Mesendoderm (in vitro differentiated cells): ENCODE measurements at regions not wholly inside any gene's neighbourhood (a gene's known extent, or its start where the extent isn't known, plus 50 kb on each side); places are given as distances from the start of the nearest gene placed in this dataset.

Source experiments
- DNase-seq: peaks from one replicate; pipeline ENCODE4 v3.0.0; 2013
- H2AK5ac ChIP-seq: 2 replicates; pipeline ENCODE4 v1.6.1; 2013; ENCODE audit warnings: low read length, inconsistent platforms
- H2BK120ac ChIP-seq: 2 replicates; pipeline ENCODE4 v1.6.1; 2013; ENCODE audit warnings: low read depth, mild to moderate bottlenecking, low read length, moderate library complexity, mixed read lengths
- H2BK15ac ChIP-seq: replicated peaks from 2 replicates; pipeline ENCODE4 v1.6.1; 2013; ENCODE audit warnings: low read depth, mild to moderate bottlenecking, moderate library complexity
- H2BK5ac ChIP-seq: 2 replicates; pipeline ENCODE4 v1.6.1; 2013; ENCODE audit warnings: low read length, inconsistent platforms
- H3K18ac ChIP-seq: 2 replicates; pipeline ENCODE4 v1.6.1; 2013; ENCODE audit warnings: mild to moderate bottlenecking, low read length, mixed read lengths
- H3K23ac ChIP-seq: one replicate; pipeline ENCODE4 v1.6.1; 2013; ENCODE audit warnings: low read length
- H3K27ac ChIP-seq: 2 replicates; pipeline ENCODE4 v1.5.1; 2013; ENCODE audit warnings: low read depth, mild to moderate bottlenecking, inconsistent platforms, low read length, moderate library complexity
- H3K27me3 ChIP-seq: 2 replicates; pipeline ENCODE4 v1.6.1; 2013; ENCODE audit warnings: low read length, control low read depth, mild to moderate bottlenecking, inconsistent platforms; ENCODE audit not compliant: insufficient read depth, poor library complexity
- H3K36me3 ChIP-seq: 2 replicates; pipeline ENCODE4 v1.6.1; 2013; ENCODE audit warnings: low read length, inconsistent platforms; ENCODE audit not compliant: control insufficient read depth, insufficient read depth
- H3K4ac ChIP-seq: one replicate; pipeline ENCODE4 v1.6.1; 2013; ENCODE audit warnings: low read depth, mild to moderate bottlenecking, low read length, moderate library complexity
- H3K4me1 ChIP-seq: 2 replicates; pipeline ENCODE4 v1.6.1; 2013; ENCODE audit warnings: low read depth, low read length, inconsistent platforms; ENCODE audit not compliant: control insufficient read depth
- H3K4me2 ChIP-seq: 2 replicates; pipeline ENCODE4 v1.6.1; 2013; ENCODE audit warnings: low read length
- H3K4me3 ChIP-seq: 2 replicates; pipeline ENCODE4 v1.5.1; 2013; ENCODE audit warnings: mild to moderate bottlenecking, low read length
- H3K56ac ChIP-seq: one replicate; pipeline ENCODE4 v1.6.1; 2013; ENCODE audit warnings: low read length
- H3K79me1 ChIP-seq: 2 replicates; pipeline ENCODE4 v1.6.1; 2013; ENCODE audit warnings: low read length, inconsistent platforms
- H3K79me2 ChIP-seq: 2 replicates; pipeline ENCODE4 v1.6.1; 2013; ENCODE audit warnings: mild to moderate bottlenecking, low read length; ENCODE audit not compliant: control insufficient read depth, insufficient read depth
- H3K9ac ChIP-seq: 2 replicates; pipeline ENCODE4 v1.6.1; 2013; ENCODE audit warnings: low read length, inconsistent platforms
- H4K5ac ChIP-seq: one replicate; pipeline ENCODE4 v1.6.1; 2013; ENCODE audit warnings: low read length
- H4K8ac ChIP-seq: one replicate; pipeline ENCODE4 v1.6.1; 2013; ENCODE audit warnings: low read depth, mild to moderate bottlenecking, control low read depth, low read length, moderate library complexity
- WGBS: extraction: QIAGEN DNeasy Blood & Tissue Kit; methylation state at CpG from one replicate; pipeline ENCODE4 v1.1.7; 2013; ENCODE audit warnings: low lambda C conversion rate, missing lambda C conversion rate; ENCODE audit not compliant: insufficient coverage; ENCODE audit errors: extremely low coverage; 5-methylcytosine and 5-hydroxymethylcytosine counted together

DNA sequence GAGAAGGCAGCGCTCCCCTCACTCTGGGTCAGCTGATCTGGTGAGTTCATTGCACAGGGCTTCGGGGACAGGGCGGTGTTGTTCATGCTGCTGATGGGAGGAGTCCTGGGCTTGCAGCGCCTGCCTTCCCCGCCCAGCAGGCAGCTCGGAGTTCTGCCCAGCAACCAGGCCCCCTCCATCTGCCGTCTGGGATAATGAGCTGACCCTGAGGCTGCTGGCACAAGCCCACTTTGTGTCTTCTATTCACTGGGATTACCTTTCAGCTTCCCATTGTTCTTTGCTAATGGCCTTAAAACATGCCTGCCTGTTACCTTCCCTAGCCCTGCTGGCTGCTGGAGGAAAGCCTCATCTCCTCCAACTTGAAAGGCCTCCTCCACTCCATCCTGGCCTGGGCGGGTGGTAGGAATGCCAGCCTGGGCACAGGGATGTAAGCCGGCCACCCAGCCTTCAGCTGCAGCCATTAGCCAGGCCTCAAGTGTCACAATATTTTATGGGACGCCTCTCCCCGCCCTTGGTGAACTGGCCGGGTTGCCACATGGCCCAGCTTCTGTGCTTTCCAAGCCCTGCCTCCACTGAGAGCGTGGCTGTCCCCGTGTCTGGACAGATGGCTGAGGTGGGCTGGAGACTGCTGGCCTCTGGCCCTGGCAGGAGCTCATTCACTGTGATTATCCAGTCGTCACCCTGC, 70.4 kb downstream of the GADD45G start:
- Histone ChIP-seq H3K56ac (peak overlapping the region; percentile 62), H2AK5ac (no peak overlapping the region), H4K5ac (no peak overlapping the region), H3K79me2 (no peaks in the 10 kb centered on the region), H3K4me2 (no peak overlapping the region), H2BK5ac (no peak overlapping the region), H3K79me1 (no peaks in the 10 kb centered on the region), H3K4me1 (peaks cover 13% of the 10 kb centered on the region), H3K4ac (no peak overlapping the region), H3K18ac (no peak overlapping the region), H2BK15ac (no peak overlapping the region), H3K36me3 (no peaks in the 10 kb centered on the region), H3K27ac (no peak overlapping the region), H3K9ac (peak overlapping the region; percentile 27), H3K27me3 (no peaks in the 10 kb centered on the region), H3K4me3 (no peak overlapping the region), H3K23ac (no peak overlapping the region), H4K8ac (no peak overlapping the region), H2BK120ac (no peak overlapping the region)
- WGBS, result no CpG with 5 or more reads among the region's 15 CpGs
- peak; percentile 93 for DNase-seq

DNA sequence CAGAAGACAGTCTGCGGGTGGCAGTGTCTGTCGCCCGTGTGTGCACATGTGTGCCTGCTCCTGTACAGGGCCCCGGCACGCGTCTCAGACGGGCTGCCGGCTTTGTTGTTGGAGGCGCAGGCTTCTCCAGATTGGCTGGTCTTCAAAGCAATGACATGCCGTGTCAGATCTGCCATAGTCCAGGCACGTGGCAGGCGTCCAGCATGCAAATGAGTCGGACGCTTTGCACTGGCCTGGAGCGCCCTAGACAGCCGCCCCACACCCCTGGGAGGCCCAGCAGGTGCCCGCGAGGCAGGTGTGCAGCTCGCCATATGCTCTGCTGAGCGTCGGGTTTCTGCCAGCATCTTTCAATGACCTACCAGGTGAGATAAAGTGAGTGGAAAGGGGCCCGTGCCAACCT, 71.5 kb downstream of the GADD45G start:
- DNase-seq, result no peak
- no peak overlapping the region for H4K8ac ChIP-seq
- no CpG with 5 or more reads among the region's 22 CpGs for WGBS
- no peak overlapping the region for H3K56ac ChIP-seq
- H3K36me3 ChIP-seq, result no peaks in the 10 kb centered on the region
- no peak overlapping the region for H4K5ac ChIP-seq
- no peak overlapping the region for H2BK15ac ChIP-seq
- no peak overlapping the region for H3K27ac ChIP-seq
- H2AK5ac ChIP-seq, result no peak overlapping the region
- no peak overlapping the region for H3K4ac ChIP-seq
- no peaks in the 10 kb centered on the region for H3K79me1 ChIP-seq
- H2BK5ac ChIP-seq, result no peak overlapping the region
- H3K9ac ChIP-seq, result no peak overlapping the region
- H2BK120ac ChIP-seq, result no peak overlapping the region
- no peak overlapping the region for H3K4me2 ChIP-seq
- no peak overlapping the region for H3K4me3 ChIP-seq
- no peak overlapping the region for H3K18ac ChIP-seq
- no peak overlapping the region for H3K23ac ChIP-seq
- no peaks in the 10 kb centered on the region for H3K27me3 ChIP-seq
- no peaks in the 10 kb centered on the region for H3K79me2 ChIP-seq
- H3K4me1 ChIP-seq, result peaks cover 13% of the 10 kb centered on the region

DNA sequence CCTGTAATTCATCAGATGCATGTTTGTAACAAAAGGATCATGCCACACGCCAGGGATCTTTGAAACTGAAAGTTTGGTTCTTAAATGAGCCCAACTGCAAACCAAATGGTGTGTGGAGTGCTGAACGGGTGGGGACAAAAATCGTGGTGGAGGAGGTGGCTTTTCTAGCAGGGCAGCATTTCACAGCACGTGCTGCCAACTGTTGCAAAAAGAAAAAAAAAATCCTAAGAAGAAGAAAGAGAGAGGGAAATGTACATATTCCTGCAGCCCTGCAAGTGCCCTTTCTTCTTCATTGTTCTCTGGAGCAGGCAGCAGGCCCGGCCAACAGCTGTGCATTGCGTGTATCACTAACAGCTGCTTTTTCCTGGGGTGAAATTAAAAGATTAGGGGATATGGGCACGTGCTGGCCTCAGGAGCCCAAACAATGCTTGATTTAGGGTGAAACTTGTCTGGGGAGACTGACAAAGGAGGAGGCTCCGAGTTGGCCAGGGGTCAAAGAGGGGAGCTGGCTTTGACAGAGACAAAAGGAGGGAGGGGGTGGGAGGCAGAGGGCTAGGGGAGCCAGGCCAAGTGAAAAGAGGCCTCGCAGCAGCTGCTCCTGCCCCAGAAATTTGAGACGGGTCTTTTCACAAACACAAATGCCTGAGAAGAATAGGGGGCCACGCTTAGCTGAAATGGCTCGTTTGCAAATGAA, 73.0 kb downstream of the GADD45G start:
- no peak overlapping the region for H4K5ac ChIP-seq
- no CpG with 5 or more reads among the region's 12 CpGs for WGBS
- peak overlapping the region; percentile 58 for H3K56ac ChIP-seq
- H4K8ac ChIP-seq, result no peak overlapping the region
- no peak overlapping the region for H3K4me2 ChIP-seq
- H2AK5ac ChIP-seq, result no peak overlapping the region
- H3K27me3 ChIP-seq, result no peaks in the 10 kb centered on the region
- no peak overlapping the region for H3K4ac ChIP-seq
- no peak overlapping the region for H2BK120ac ChIP-seq
- H3K4me1 ChIP-seq, result peaks cover 13% of the 10 kb centered on the region
- peak overlapping the region; percentile 2 for H3K9ac ChIP-seq
- no peak overlapping the region for H3K4me3 ChIP-seq
- no peaks in the 10 kb centered on the region for H3K79me2 ChIP-seq
- H2BK15ac ChIP-seq, result no peak overlapping the region
- no peak overlapping the region for H2BK5ac ChIP-seq
- no peaks in the 10 kb centered on the region for H3K79me1 ChIP-seq
- H3K36me3 ChIP-seq, result no peaks in the 10 kb centered on the region
- no peak overlapping the region for H3K23ac ChIP-seq
- H3K18ac ChIP-seq, result no peak overlapping the region
- H3K27ac ChIP-seq, result no peak overlapping the region
- DNase-seq, result no peak

DNA sequence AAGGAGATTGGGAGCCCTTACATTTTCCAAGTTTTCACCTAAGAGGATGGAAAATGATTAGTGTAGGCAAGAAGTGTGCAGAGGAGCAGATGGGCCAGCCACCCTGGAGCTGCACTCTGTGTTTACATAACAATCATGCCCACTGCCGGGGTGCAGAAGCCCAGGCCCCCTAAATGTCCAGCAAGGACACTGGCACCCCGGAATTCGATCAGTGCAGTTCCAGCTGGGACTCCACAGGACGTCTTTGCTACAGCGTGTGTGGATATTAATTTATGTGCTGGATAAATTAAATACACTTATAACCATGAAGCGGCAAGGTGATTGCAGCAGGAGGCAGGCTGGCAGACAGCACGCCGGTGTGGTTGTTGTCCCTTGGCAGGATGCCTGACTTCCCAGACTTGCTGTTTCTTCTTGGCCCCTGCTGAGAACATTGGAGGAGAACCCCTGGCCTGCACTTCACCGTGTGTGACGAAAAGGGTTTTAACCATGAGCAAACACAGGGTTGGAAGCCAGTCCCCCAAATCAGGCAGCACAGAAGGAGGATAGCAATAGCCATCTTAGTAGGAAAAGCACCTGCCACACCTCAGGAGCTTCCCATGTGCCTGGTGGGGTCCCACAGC, 73.7 kb downstream of the GADD45G start:
- H3K18ac ChIP-seq, result no peak overlapping the region
- no peak overlapping the region for H4K8ac ChIP-seq
- no peak overlapping the region for H3K27ac ChIP-seq
- H2BK5ac ChIP-seq, result no peak overlapping the region
- no peak overlapping the region for H3K56ac ChIP-seq
- no peak overlapping the region for H2BK120ac ChIP-seq
- H3K4me1 ChIP-seq, result peaks cover 13% of the 10 kb centered on the region
- no peak overlapping the region for H3K4me3 ChIP-seq
- H3K4ac ChIP-seq, result no peak overlapping the region
- no peak overlapping the region for H3K9ac ChIP-seq
- no peak overlapping the region for H2BK15ac ChIP-seq
- no CpG with 5 or more reads among the region's 10 CpGs for WGBS
- H2AK5ac ChIP-seq, result no peak overlapping the region
- no peak overlapping the region for H3K4me2 ChIP-seq
- no peaks in the 10 kb centered on the region for H3K36me3 ChIP-seq
- no peaks in the 10 kb centered on the region for H3K27me3 ChIP-seq
- H3K23ac ChIP-seq, result no peak overlapping the region
- no peak for DNase-seq
- H3K79me2 ChIP-seq, result no peaks in the 10 kb centered on the region
- H3K79me1 ChIP-seq, result no peaks in the 10 kb centered on the region
- H4K5ac ChIP-seq, result no peak overlapping the region

DNA sequence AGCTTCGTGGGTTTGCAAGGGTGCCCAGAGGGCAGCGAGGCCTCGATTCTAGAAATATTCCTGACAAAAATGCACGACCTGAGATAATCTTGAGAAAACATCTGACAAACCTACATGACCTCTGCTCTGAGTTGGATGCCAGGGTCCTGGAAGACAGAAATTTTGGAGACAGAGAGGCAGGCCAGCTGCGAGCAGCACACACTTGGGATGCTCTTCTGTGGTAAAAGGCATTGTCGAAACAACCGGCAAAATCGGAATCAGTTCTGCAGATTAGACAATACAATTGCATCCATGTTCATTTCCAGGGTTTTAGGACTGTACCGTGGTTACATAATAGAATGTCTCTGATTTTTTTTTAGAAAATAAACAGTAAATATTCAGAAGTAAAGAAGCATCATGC, 74.2 kb downstream of the GADD45G start:
- Histone ChIP-seq H3K18ac (no peak overlapping the region), H3K9ac (no peak overlapping the region), H3K4me2 (no peak overlapping the region), H4K5ac (no peak overlapping the region), H2BK120ac (no peak overlapping the region), H2BK15ac (no peak overlapping the region), H3K79me1 (no peaks in the 10 kb centered on the region), H3K79me2 (no peaks in the 10 kb centered on the region), H3K4ac (no peak overlapping the region), H3K23ac (no peak overlapping the region), H4K8ac (no peak overlapping the region), H3K27ac (no peak overlapping the region), H3K27me3 (no peaks in the 10 kb centered on the region), H2AK5ac (no peak overlapping the region), H3K4me3 (no peak overlapping the region), H2BK5ac (no peak overlapping the region), H3K36me3 (no peaks in the 10 kb centered on the region), H3K4me1 (peaks cover 13% of the 10 kb centered on the region), H3K56ac (no peak overlapping the region)
- no CpG with 5 or more reads among the region's 9 CpGs for WGBS
- DNase-seq, result no peak
